GM06990 (cell line): ENCODE measurements at regions not wholly inside any gene's neighbourhood (a gene's known extent, or its start where the extent isn't known, plus 50 kb on each side); places are given as distances from the start of the nearest gene placed in this dataset.

Experiments
- DNase-seq: peaks from one replicate; pipeline ENCODE4 v3.0.0-alpha.2; 2011; ENCODE audit not compliant: insufficient read length; ENCODE audit errors: extremely low read depth
- H3K27me3 ChIP-seq: replicated peaks from 2 replicates; pipeline ENCODE4 v1.6.0; 2011; ENCODE audit warnings: low read length; ENCODE audit not compliant: control insufficient read depth, insufficient read depth
- H3K36me3 ChIP-seq: 2 replicates; pipeline ENCODE4 v1.5.1; 2011; ENCODE audit warnings: low read length; ENCODE audit not compliant: control insufficient read depth, insufficient read depth
- H3K4me3 ChIP-seq: replicated peaks from 2 replicates; pipeline ENCODE4 v1.5.1; 2011; ENCODE audit warnings: low read depth, mild to moderate bottlenecking, control low read depth, low read length
- CTCF ChIP-seq: IDR thresholded peaks from 2 replicates; pipeline ENCODE4 v1.5.1; 2011; ENCODE audit warnings: low read length, control low read depth, mild to moderate bottlenecking, inconsistent platforms; ENCODE audit not compliant: insufficient read depth, poor library complexity, severe bottlenecking

- no peaks in the 10 kb centered on the region for H3K27me3 ChIP-seq
- DNase-seq, result no peak
- H3K36me3 ChIP-seq, result no peaks in the 10 kb centered on the region
- TF ChIP-seq CTCF, result no peak
- no peak overlapping the region for H3K4me3 ChIP-seq
Measured at GRCh38 chr13:110024645-110024980, 238.2 kb upstream of the IRS2 start.

DNA sequence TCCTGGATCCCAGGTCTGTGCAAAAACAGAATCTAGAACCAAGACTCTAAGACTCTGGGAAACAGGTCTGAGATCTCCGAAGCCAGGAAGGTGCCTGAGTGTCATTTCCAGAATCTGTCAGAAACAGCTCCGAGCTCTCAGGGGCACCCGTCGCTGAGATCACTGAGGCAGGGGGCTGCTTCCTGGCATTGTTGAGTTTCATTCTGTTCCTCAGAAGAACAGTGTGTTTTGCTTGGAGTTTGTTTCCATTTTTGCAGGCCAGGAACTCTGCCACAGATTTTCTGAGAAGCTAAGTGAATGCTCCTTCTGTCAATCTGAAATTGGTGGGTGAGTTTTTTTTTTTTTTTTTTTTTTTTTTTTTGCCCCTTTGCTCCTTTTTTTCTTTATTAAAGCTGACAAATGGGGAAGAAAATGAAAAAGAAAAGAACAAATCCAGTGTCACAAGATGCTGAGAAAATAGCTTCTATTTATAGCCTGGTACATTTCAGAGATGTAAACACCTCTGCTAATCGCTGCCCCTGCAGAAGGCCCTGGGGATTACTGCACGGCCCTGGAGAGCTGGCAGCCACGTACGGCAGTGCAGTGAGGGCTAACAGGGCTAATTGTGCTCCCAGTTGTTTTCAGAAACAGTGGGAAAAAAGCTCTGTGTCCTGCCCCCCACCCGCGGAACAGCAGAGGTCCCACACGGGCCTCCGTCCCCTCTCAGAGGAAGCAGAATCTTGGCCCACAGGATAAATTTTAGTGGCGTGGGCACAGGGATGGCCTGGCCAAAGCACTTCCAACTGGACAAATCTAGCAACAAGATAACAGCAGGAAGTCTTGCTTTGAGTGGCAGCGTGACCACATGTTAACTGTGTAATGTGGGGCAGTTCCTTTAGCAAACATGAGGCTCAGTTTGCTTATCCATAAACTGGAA is 237.6 kb upstream of the IRS2 start:
- H3K27me3 ChIP-seq, result no peaks in the 10 kb centered on the region
- DNase-seq, result no peak
- TF ChIP-seq CTCF, result no peak
- no peaks in the 10 kb centered on the region for H3K36me3 ChIP-seq
- H3K4me3 ChIP-seq, result no peak overlapping the region

- Histone ChIP-seq H3K36me3 (no peaks in the 10 kb centered on the region), H3K27me3 (no peaks in the 10 kb centered on the region; the same call in 1 of the 2 replicates), H3K4me3 (no peak overlapping the region)
- no peak for TF ChIP-seq CTCF
- DNase-seq, result no peak
Measured at GRCh38 chr13:110018009-110018408, 231.6 kb upstream of the IRS2 start.

DNA sequence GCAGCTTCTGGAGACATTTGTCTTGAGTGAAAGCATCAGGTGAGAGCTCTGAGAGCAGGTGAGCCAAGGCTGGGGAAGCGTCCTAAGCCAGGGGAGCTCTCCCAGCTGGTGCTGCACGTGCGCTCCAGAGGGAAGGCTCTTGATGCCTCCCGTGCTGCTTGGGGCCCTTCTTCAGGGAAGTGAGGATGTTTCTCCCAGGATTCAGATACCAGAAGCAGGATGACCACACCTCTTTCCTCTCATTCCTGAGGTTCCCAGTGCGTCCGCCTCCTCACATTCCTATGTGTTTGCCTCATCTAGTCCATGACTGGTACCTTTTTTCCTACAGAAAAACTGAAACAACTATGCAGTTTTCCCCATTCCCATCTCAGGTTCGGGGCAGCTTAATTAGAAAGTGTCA is 231.0 kb upstream of the IRS2 start:
- DNase-seq, result no peak
- TF ChIP-seq CTCF, result no peak
- Histone ChIP-seq H3K27me3 (no peaks in the 10 kb centered on the region; the same call in 1 of the 2 replicates), H3K4me3 (no peak overlapping the region), H3K36me3 (no peaks in the 10 kb centered on the region)

- Histone ChIP-seq H3K36me3 (no peaks in the 10 kb centered on the region), H3K27me3 (no peaks in the 10 kb centered on the region; the same call in 1 of the 2 replicates), H3K4me3 (no peak overlapping the region)
- DNase-seq, result no peak
- no peak for TF ChIP-seq CTCF
Measured at GRCh38 chr13:110015253-110015652, 228.9 kb upstream of the IRS2 start.
